BLaER1 treated with 17β-estradiol and CSF1 and Interleukin-3, amounts not matched to agents 10 nM and 100 nM (cell line): ENCODE measurements at regions not wholly inside any gene's neighbourhood (a gene's known extent, or its start where the extent isn't known, plus 50 kb on each side); places are given as distances from the start of the nearest gene placed in this dataset.
"Not testable (repeated sequence)": the region's sequence is repeated elsewhere in the genome, so short reads cannot be mapped to it uniquely, and the experiment has no call there.

Source experiments
- H3K27ac ChIP-seq, 11 experiments: shearing (Covaris generic); formaldehyde crosslinking; 2 replicates each; pipeline ENCODE4 v1.8.1; 2022
- H3K27me3 ChIP-seq, 11 experiments: shearing (Covaris generic); formaldehyde crosslinking; 2 replicates each; pipeline ENCODE4 v1.8.1; 2022
- H3K36me3 ChIP-seq, 11 experiments: shearing (Covaris generic); formaldehyde crosslinking; 2 replicates each; pipeline ENCODE4 v1.8.1; 2022
- H3K4me1 ChIP-seq, 10 experiments: shearing (Covaris generic); formaldehyde crosslinking; 2 replicates each; pipeline ENCODE4 v1.8.1; 2022
- H3K4me2 ChIP-seq, 11 experiments: shearing (Covaris generic); formaldehyde crosslinking; 2 replicates each; pipeline ENCODE4 v1.8.1; 2022
- H3K4me3 ChIP-seq, 10 experiments: shearing (Covaris generic); formaldehyde crosslinking; 2 replicates each; pipeline ENCODE4 v1.8.1; 2022
- H3K9ac ChIP-seq, 11 experiments: shearing (Covaris generic); formaldehyde crosslinking; 2 replicates each; pipeline ENCODE4 v1.8.1; 2022
- H3K9me3 ChIP-seq, 11 experiments: shearing (Covaris generic); formaldehyde crosslinking; replicated peaks in 1 of 11; 2 replicates each; pipeline ENCODE4 v1.8.1; 2022
- H4K20me1 ChIP-seq, 11 experiments: shearing (Covaris generic); formaldehyde crosslinking; 2 replicates each; pipeline ENCODE4 v1.8.1; 2022
- Cebpa-rat ChIP-seq, 11 experiments: shearing (Covaris generic); IDR thresholded peaks; 2 replicates each; pipeline ENCODE4 v1.8.1; 2022

- TF ChIP-seq Cebpa-rat (IDR thresholded peaks at IDR 0.05) = no peak
- no peaks in the 10 kb centered on the region for H3K27me3 ChIP-seq
- no peaks in the 10 kb centered on the region for H4K20me1 ChIP-seq
- H3K36me3 ChIP-seq = no peaks in the 10 kb centered on the region
- H3K4me2 ChIP-seq = no peak overlapping the region
- H3K9me3 ChIP-seq = no peaks in the 10 kb centered on the region
- H3K9ac ChIP-seq = no peak overlapping the region
- H3K27ac ChIP-seq = no peak overlapping the region
- H3K4me1 ChIP-seq = no peaks in the 10 kb centered on the region
- H3K4me3 ChIP-seq = no peak overlapping the region
Observed at GRCh38 chr1:79895573-79895972, 889.0 kb upstream of the ADGRL4 start.

- H4K20me1 ChIP-seq, H3K9ac ChIP-seq, H3K27me3 ChIP-seq, H3K36me3 ChIP-seq, H3K27ac ChIP-seq, H3K9me3 ChIP-seq, H3K4me2 ChIP-seq, H3K4me1 ChIP-seq, H3K4me3 ChIP-seq: not testable (repeated sequence)
Observed at GRCh38 chr1:79894129-79894528, 887.6 kb upstream of the ADGRL4 start.

GRCh38 chr1:79887059-79887458, 880.5 kb upstream of the ADGRL4 start:
- H3K4me1 ChIP-seq = no peaks in the 10 kb centered on the region
- H3K4me3 ChIP-seq = no peak overlapping the region
- H3K9ac ChIP-seq = no peak overlapping the region
- H3K27ac ChIP-seq = no peak overlapping the region
- no peaks in the 10 kb centered on the region for H3K36me3 ChIP-seq
- H4K20me1 ChIP-seq = no peaks in the 10 kb centered on the region
- no peak overlapping the region for H3K4me2 ChIP-seq
- peaks cover 8 to 17% (median 11%) of the 10 kb centered on the region in 11 experiments; a peak in 21 of 22 replicates for H3K9me3 ChIP-seq
- H3K27me3 ChIP-seq = no peaks in the 10 kb centered on the region
- no peak for TF ChIP-seq Cebpa-rat (IDR thresholded peaks at IDR 0.05)

- H3K27ac ChIP-seq = no peak overlapping the region
- H3K9me3 ChIP-seq = peaks cover 8 to 17% (median 11%) of the 10 kb centered on the region in 11 experiments; a peak in 21 of 22 replicates
- no peaks in the 10 kb centered on the region for H3K36me3 ChIP-seq
- no peak overlapping the region for H3K4me2 ChIP-seq
- H3K9ac ChIP-seq = no peak overlapping the region
- no peak for TF ChIP-seq Cebpa-rat (IDR thresholded peaks at IDR 0.05)
- no peak overlapping the region for H3K4me3 ChIP-seq
- no peaks in the 10 kb centered on the region for H3K4me1 ChIP-seq
- H4K20me1 ChIP-seq = no peaks in the 10 kb centered on the region
- no peaks in the 10 kb centered on the region for H3K27me3 ChIP-seq
Observed at GRCh38 chr1:79885101-79885500, 878.6 kb upstream of the ADGRL4 start.

- Histone ChIP-seq H3K4me3 (no peak overlapping the region), H4K20me1 (no peaks in the 10 kb centered on the region), H3K9me3 (peaks cover 0 to 15% (median 8%) of the 10 kb centered on the region in 11 experiments; a peak in 12 of 22 replicates), H3K9ac (no peak overlapping the region), H3K4me2 (no peak overlapping the region), H3K27me3 (no peaks in the 10 kb centered on the region), H3K27ac (no peak overlapping the region), H3K36me3 (no peaks in the 10 kb centered on the region), H3K4me1 (peaks cover 0 to 7% (median 0%) of the 10 kb centered on the region in 10 experiments; a peak in 7 of 20 replicates)
- no peak for TF ChIP-seq Cebpa-rat (IDR thresholded peaks at IDR 0.05)
Observed at GRCh38 chr1:79877086-79877485, 870.6 kb upstream of the ADGRL4 start.

GRCh38 chr1:79875187-79875586, 868.7 kb upstream of the ADGRL4 start:
- H3K4me2 ChIP-seq = peak overlapping the region in 5 of 11 experiments; percentile 5 to 41 (median 26); a peak in 4 of 22 replicates
- H3K27me3 ChIP-seq = no peaks in the 10 kb centered on the region
- H3K4me3 ChIP-seq = no peak overlapping the region
- no peak overlapping the region for H3K9ac ChIP-seq
- TF ChIP-seq Cebpa-rat (IDR thresholded peaks at IDR 0.05) = no peak
- no peaks in the 10 kb centered on the region for H3K36me3 ChIP-seq
- peaks cover 0 to 7% (median 0%) of the 10 kb centered on the region in 10 experiments; a peak in 7 of 20 replicates for H3K4me1 ChIP-seq
- H3K27ac ChIP-seq = no peak overlapping the region
- peaks cover 0 to 15% (median 8%) of the 10 kb centered on the region in 11 experiments; a peak in 12 of 22 replicates for H3K9me3 ChIP-seq
- H4K20me1 ChIP-seq = no peaks in the 10 kb centered on the region

GRCh38 chr1:79874289-79874688, 867.8 kb upstream of the ADGRL4 start:
- Histone ChIP-seq H3K4me1 (peaks cover 0 to 7% (median 0%) of the 10 kb centered on the region in 10 experiments; a peak in 7 of 20 replicates), H3K4me3 (no peak overlapping the region), H3K9ac (no peak overlapping the region), H3K27me3 (no peaks in the 10 kb centered on the region), H3K9me3 (peaks cover 0 to 15% (median 8%) of the 10 kb centered on the region in 11 experiments; a peak in 12 of 22 replicates), H3K4me2 (no peak overlapping the region), H3K27ac (no peak overlapping the region), H4K20me1 (no peaks in the 10 kb centered on the region), H3K36me3 (no peaks in the 10 kb centered on the region)
- no peak for TF ChIP-seq Cebpa-rat (IDR thresholded peaks at IDR 0.05)

GRCh38 chr1:79859212-79859948, 852.9 kb upstream of the ADGRL4 start:
- Histone ChIP-seq H3K4me2 (no peak overlapping the region), H3K9me3 (no peaks in the 10 kb centered on the region), H3K9ac (no peak overlapping the region), H3K27me3 (no peaks in the 10 kb centered on the region), H3K4me1 (no peaks in the 10 kb centered on the region), H3K27ac (no peak overlapping the region), H3K4me3 (no peak overlapping the region), H4K20me1 (no peaks in the 10 kb centered on the region), H3K36me3 (no peaks in the 10 kb centered on the region)
- TF ChIP-seq Cebpa-rat (IDR thresholded peaks at IDR 0.05) = no peak

GRCh38 chr1:79852004-79852403, 845.5 kb upstream of the ADGRL4 start:
- H3K9ac ChIP-seq = no peak overlapping the region
- H3K4me2 ChIP-seq = no peak overlapping the region
- H3K36me3 ChIP-seq = no peaks in the 10 kb centered on the region
- H3K27me3 ChIP-seq = no peaks in the 10 kb centered on the region
- no peaks in the 10 kb centered on the region for H3K9me3 ChIP-seq
- H3K4me1 ChIP-seq = no peaks in the 10 kb centered on the region
- H4K20me1 ChIP-seq = no peaks in the 10 kb centered on the region
- no peak for TF ChIP-seq Cebpa-rat (IDR thresholded peaks at IDR 0.05)
- H3K4me3 ChIP-seq = no peak overlapping the region
- H3K27ac ChIP-seq = no peak overlapping the region

GRCh38 chr1:79849388-79849787, 842.9 kb upstream of the ADGRL4 start:
- Histone ChIP-seq H3K27ac (no peak overlapping the region), H3K27me3 (no peaks in the 10 kb centered on the region), H3K4me1 (no peaks in the 10 kb centered on the region), H4K20me1 (no peaks in the 10 kb centered on the region), H3K4me3 (no peak overlapping the region), H3K9ac (no peak overlapping the region), H3K4me2 (no peak overlapping the region), H3K36me3 (no peaks in the 10 kb centered on the region), H3K9me3 (no peaks in the 10 kb centered on the region)
- TF ChIP-seq Cebpa-rat (IDR thresholded peaks at IDR 0.05) = no peak
